HG03565 (cell line): ENCODE measurements at regions not wholly inside any gene's neighbourhood (a gene's known extent, or its start where the extent isn't known, plus 50 kb on each side); places are given as distances from the start of the nearest gene placed in this dataset.
"Not testable (repeated sequence)": the region's sequence is repeated elsewhere in the genome, so short reads cannot be mapped to it uniquely, and the experiment has no call there.

ENCODE experiments used
- ATAC-seq: cut with Tn5 transposase; IDR thresholded peaks from one replicate; pipeline ENCODE4 v1.9.1; 2021; ENCODE audit warnings: mild to moderate bottlenecking, moderate library complexity; ENCODE audit not compliant: unreplicated experiment

- ATAC-seq = no peak
Measured at GRCh38 chr20:50354721-50355589, 155.2 kb upstream of the PTPN1 start.

- ATAC-seq = no peak
Measured at GRCh38 chr20:50355590-50356524, 154.3 kb upstream of the PTPN1 start.

- ATAC-seq = no peak
Measured at GRCh38 chr20:50356525-50356885, 153.7 kb upstream of the PTPN1 start.

- no peak for ATAC-seq
Measured at GRCh38 chr20:50356962-50357782, 153.0 kb upstream of the PTPN1 start.

- no peak for ATAC-seq
Measured at GRCh38 chr20:50357783-50358161, 152.4 kb upstream of the PTPN1 start.

- ATAC-seq = no peak
Measured at GRCh38 chr20:50358166-50358565, 152.0 kb upstream of the PTPN1 start.

- ATAC-seq = no peak
Measured at GRCh38 chr20:50358971-50359370, 151.2 kb upstream of the PTPN1 start.

GRCh38 chr20:50359607-50360217 lies 150.5 kb upstream of the PTPN1 start:
- ATAC-seq = no peak

GRCh38 chr20:50360218-50360672 lies 149.9 kb upstream of the PTPN1 start:
- ATAC-seq = no peak

GRCh38 chr20:50360921-50361320 lies 149.3 kb upstream of the PTPN1 start:
- ATAC-seq = no peak

GRCh38 chr20:50362177-50362576 lies 148.0 kb upstream of the PTPN1 start:
- ATAC-seq = not testable (repeated sequence)

- ATAC-seq = no peak
Measured at GRCh38 chr20:50363027-50363426, 147.2 kb upstream of the PTPN1 start.

- no peak for ATAC-seq
Measured at GRCh38 chr20:50363479-50363878, 146.7 kb upstream of the PTPN1 start.

- no peak for ATAC-seq
Measured at GRCh38 chr20:50364542-50364941, 145.6 kb upstream of the PTPN1 start.

GRCh38 chr20:50366270-50367103 lies 143.7 kb upstream of the PTPN1 start:
- ATAC-seq = no peak

- no peak for ATAC-seq
Measured at GRCh38 chr20:50367104-50367674, 143.0 kb upstream of the PTPN1 start.

- ATAC-seq = no peak
Measured at GRCh38 chr20:50367739-50368375, 142.3 kb upstream of the PTPN1 start.

GRCh38 chr20:50368386-50368785 lies 141.8 kb upstream of the PTPN1 start:
- ATAC-seq = no peak

- no peak for ATAC-seq
Measured at GRCh38 chr20:50368813-50369224, 141.4 kb upstream of the PTPN1 start.
